HCT116 (cell line): ENCODE measurements at regions not wholly inside any gene's neighbourhood (a gene's known extent, or its start where the extent isn't known, plus 50 kb on each side); places are given as distances from the start of the nearest gene placed in this dataset.

Experiments used
- ATAC-seq: fragments of 200-7000 bp; cut with Tn5 transposase; 2 replicates; pipeline ENCODE4 v1.9.1; 2020; ENCODE audit warnings: mild to moderate bottlenecking, moderate library complexity
- BruUV-seq: library from RNA; stranded (reverse); fragments of 400-500 nt; replicated peaks from 2 replicates; lab custom pipeline; 2021; lab: Mats Ljungman, UMichigan
- CTCF ChIA-PET: fragments of 300-600 bp; sonication (Branson Sonifier 250); formaldehyde crosslinking; loops from one replicate; lab custom pipeline; 2021; ENCODE audit warnings: antibody characterized with exemption; lab: Charles Lee
- POLR2A ChIA-PET: fragments of 300-600, 350-600 bp; sonication (Branson Sonifier 250); formaldehyde crosslinking; loops from one replicate; lab custom pipeline; 2021; ENCODE audit warnings: antibody characterized with exemption; lab: Charles Lee
- RAD21 ChIA-PET, 2 experiments: fragments of 300-600 bp; sonication (Branson Sonifier 250); formaldehyde crosslinking; loops; one replicate each; lab custom pipeline; 2023; ENCODE audit warnings: low total read pairs in 2 of 2; ENCODE audit not compliant: uncharacterized antibody in 2 of 2, unreplicated experiment in 2 of 2, low non-redundant PET in 1 of 2; lab: Charles Lee
- DNase-seq: peaks from one replicate; pipeline ENCODE4 v3.0.0-alpha.2; 2010; ENCODE audit warnings: low read depth, low spot score
- H2AFZ ChIP-seq: fragments of 200-600 bp; shearing (Covaris generic), sonication (generic); 2 replicates; pipeline ENCODE4 v1.6.1; 2017; ENCODE audit warnings: low read depth, mixed run types, mixed read lengths, antibody characterized with exemption, low read length; ENCODE audit not compliant: poor library complexity, severe bottlenecking
- H3K27ac ChIP-seq: 2 replicates; pipeline ENCODE4 v1.5.1; 2012; ENCODE audit warnings: low read depth, low read length
- H3K27me3 ChIP-seq: fragments of 200-600 bp; sonication (generic); 2 replicates; pipeline ENCODE4 v1.6.1; 2016; ENCODE audit warnings: mixed run types, low read length, mixed read lengths; ENCODE audit not compliant: insufficient read depth
- H3K36me3 ChIP-seq, 2 experiments: fragments of 200-500 bp in 1 of 2; fragments of 200-600 bp in 1 of 2; sonication (Bioruptor generic) in 1 of 2; sonication (generic) in 1 of 2; 2 replicates each; pipeline versions ENCODE4 v1.5.1 to v1.6.1; 2014 to 2016; ENCODE audit warnings: low read length in 2 of 2, inconsistent platforms in 1 of 2, mixed read lengths in 1 of 2, mixed run types in 1 of 2; ENCODE audit not compliant: insufficient read depth in 2 of 2, control insufficient read depth in 1 of 2
- H3K4me1 ChIP-seq, 2 experiments: fragments of 200-600 bp in 1 of 2; sonication (generic) in 1 of 2; 2 replicates each; pipeline versions ENCODE4 v1.5.1 to v1.6.1; 2012 to 2017; ENCODE audit warnings: low read length in 2 of 2, inconsistent platforms in 1 of 2, mild to moderate bottlenecking in 1 of 2, mixed read lengths in 1 of 2, mixed run types in 1 of 2, moderate library complexity in 1 of 2; ENCODE audit not compliant: insufficient read depth in 2 of 2, control insufficient read depth in 1 of 2
- H3K4me2 ChIP-seq: fragments of 200-600 bp; sonication (generic); 2 replicates; pipeline ENCODE4 v1.6.1; 2017; ENCODE audit warnings: mixed run types, low read length, mixed read lengths
- H3K4me3 ChIP-seq, 2 experiments: fragments of 200-600 bp in 1 of 2; sonication (generic) in 1 of 2; replicated peaks in 1 of 2; 2 replicates each; pipeline ENCODE4 v1.5.1; 2011 to 2016; ENCODE audit warnings: low read length in 2 of 2, control low read depth in 1 of 2, low read depth in 1 of 2, mild to moderate bottlenecking in 1 of 2, mixed read lengths in 1 of 2, mixed run types in 1 of 2
- H3K79me2 ChIP-seq: fragments of 200-600 bp; sonication (generic); 2 replicates; pipeline ENCODE4 v1.6.1; 2017; ENCODE audit warnings: mild to moderate bottlenecking, mixed run types, low read length, moderate library complexity, mixed read lengths; ENCODE audit not compliant: insufficient read depth
- H3K9ac ChIP-seq: fragments of 200-600 bp; sonication (generic); 2 replicates; pipeline ENCODE4 v1.6.1; 2016; ENCODE audit warnings: low read length, mixed read lengths
- H3K9me2 ChIP-seq: fragments of 200-600 bp; sonication (generic), shearing (Covaris generic); 2 replicates; pipeline ENCODE4 v1.6.1; 2017; ENCODE audit warnings: mixed run types, mild to moderate bottlenecking, moderate library complexity; ENCODE audit not compliant: insufficient read depth
- H3K9me3 ChIP-seq, 2 experiments: fragments of 200-500 bp in 1 of 2; fragments of 200-600 bp in 1 of 2; sonication (Bioruptor generic) in 1 of 2; sonication (generic) in 1 of 2; 2 replicates each; pipeline ENCODE4 v1.6.1; 2014 to 2017; ENCODE audit warnings: low read length in 2 of 2, mixed read lengths in 2 of 2, inconsistent platforms in 1 of 2, low read depth in 1 of 2, mild to moderate bottlenecking in 1 of 2, mixed run types in 1 of 2, moderate library complexity in 1 of 2; ENCODE audit not compliant: control insufficient read depth in 1 of 2, insufficient read depth in 1 of 2
- H4K20me1 ChIP-seq: fragments of 200-600 bp; sonication (generic), shearing (Covaris generic); 2 replicates; pipeline ENCODE4 v1.6.1; 2017; ENCODE audit warnings: mixed run types, mild to moderate bottlenecking, moderate library complexity; ENCODE audit not compliant: insufficient read depth
- CBX3 ChIP-seq: IDR thresholded peaks from 2 replicates; pipeline ENCODE4 v1.6.1; 2012; ENCODE audit warnings: low read depth
- EZH2phosphoT487 ChIP-seq: fragments of 200-600 bp; IDR thresholded peaks from 2 replicates; pipeline ENCODE4 v1.6.1; 2018; ENCODE audit warnings: antibody characterized with exemption, borderline replicate concordance
- FOSL1 ChIP-seq: IDR thresholded peaks from 2 replicates; pipeline ENCODE4 v1.6.1; 2012; ENCODE audit warnings: low read depth
- JUND ChIP-seq: IDR thresholded peaks from 2 replicates; pipeline ENCODE4 v1.6.1; 2012
- POLR2A ChIP-seq: IDR thresholded peaks from 2 replicates; pipeline ENCODE4 v1.7.0; 2011; ENCODE audit warnings: borderline replicate concordance; ENCODE audit not compliant: insufficient read depth, insufficient read length; ENCODE audit errors: extremely low read depth
- POLR2AphosphoS5 ChIP-seq: IDR thresholded peaks from 2 replicates; pipeline ENCODE4 v1.6.1; 2011; ENCODE audit warnings: mild to moderate bottlenecking, low read depth, low read length, moderate library complexity
- SIN3A ChIP-seq: IDR thresholded peaks from 2 replicates; pipeline ENCODE4 v1.6.1; 2012; ENCODE audit warnings: low read depth
- SP1 ChIP-seq: IDR thresholded peaks from 2 replicates; pipeline ENCODE4 v1.6.1; 2012; ENCODE audit warnings: low read depth
- ZFX ChIP-seq: fragments of 450-650 bp; IDR thresholded peaks from 2 replicates; pipeline ENCODE4 v1.6.1; 2017
- ZNF274 ChIP-seq: fragments of 200-500 bp; sonication (Bioruptor generic); IDR thresholded peaks from 2 replicates; pipeline ENCODE4 v1.6.1; 2014; ENCODE audit warnings: mild to moderate bottlenecking, low read depth, low read length, inconsistent platforms
- intact Hi-C: fragments of 100-400 bp; cut with micrococcal nuclease; formaldehyde crosslinking; loops from 2 replicates; pipeline ENCODE4 v1.10.0; 2022
- TF ChIP-seq, protein P1 (sequence below): IDR thresholded peaks from 2 replicates; pipeline ENCODE4 v1.6.1; 2011; ENCODE audit warnings: mild to moderate bottlenecking, low read length, moderate library complexity; ENCODE audit not compliant: insufficient replicate concordance; ENCODE audit errors: extremely low read depth
- TF ChIP-seq, protein P2 (sequence below): IDR thresholded peaks from 2 replicates; pipeline ENCODE4 v1.6.1; 2012
- TF ChIP-seq, protein P3 (sequence below), 3 experiments: fragments of 200-600 bp in 1 of 3; sonication (generic) in 1 of 3; IDR thresholded peaks in 2 of 3; conservative IDR thresholded peaks in 1 of 3; 2 replicates each; pipeline ENCODE4 v1.5.1; 2012 to 2017; ENCODE audit warnings: low read depth in 2 of 3, low read length in 2 of 3, antibody characterized with exemption in 1 of 3, borderline replicate concordance in 1 of 3, control low read depth in 1 of 3, mild to moderate bottlenecking in 1 of 3, mixed read lengths in 1 of 3, mixed run types in 1 of 3, moderate library complexity in 1 of 3; ENCODE audit not compliant: insufficient read depth in 1 of 3
- TF ChIP-seq, protein P4 (sequence below): IDR thresholded peaks from 2 replicates; pipeline ENCODE4 v1.6.1; 2012

DNA sequence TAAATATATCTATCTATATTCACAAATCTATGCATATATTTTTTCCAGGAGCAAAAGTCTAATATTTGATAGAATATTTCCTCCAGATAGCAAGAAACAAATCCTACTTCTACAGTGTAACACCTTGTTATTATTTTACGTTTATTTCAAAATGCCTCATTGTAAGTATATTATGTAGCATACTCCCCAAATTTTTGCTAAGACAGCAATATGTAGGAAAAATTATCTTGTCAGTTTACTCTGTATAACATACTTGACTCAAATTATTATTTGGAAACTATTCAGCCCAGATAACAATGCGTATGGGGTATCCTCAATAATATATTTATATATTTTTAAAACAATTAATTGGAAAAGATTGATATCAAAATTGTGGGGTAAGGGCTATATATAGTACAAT lies 313.2 kb downstream of the NR4A2 start:
- TF ChIP-seq EZH2phosphoT487 (no peak), POLR2AphosphoS5 (no peak)
- TF ChIP-seq, protein P1, sequence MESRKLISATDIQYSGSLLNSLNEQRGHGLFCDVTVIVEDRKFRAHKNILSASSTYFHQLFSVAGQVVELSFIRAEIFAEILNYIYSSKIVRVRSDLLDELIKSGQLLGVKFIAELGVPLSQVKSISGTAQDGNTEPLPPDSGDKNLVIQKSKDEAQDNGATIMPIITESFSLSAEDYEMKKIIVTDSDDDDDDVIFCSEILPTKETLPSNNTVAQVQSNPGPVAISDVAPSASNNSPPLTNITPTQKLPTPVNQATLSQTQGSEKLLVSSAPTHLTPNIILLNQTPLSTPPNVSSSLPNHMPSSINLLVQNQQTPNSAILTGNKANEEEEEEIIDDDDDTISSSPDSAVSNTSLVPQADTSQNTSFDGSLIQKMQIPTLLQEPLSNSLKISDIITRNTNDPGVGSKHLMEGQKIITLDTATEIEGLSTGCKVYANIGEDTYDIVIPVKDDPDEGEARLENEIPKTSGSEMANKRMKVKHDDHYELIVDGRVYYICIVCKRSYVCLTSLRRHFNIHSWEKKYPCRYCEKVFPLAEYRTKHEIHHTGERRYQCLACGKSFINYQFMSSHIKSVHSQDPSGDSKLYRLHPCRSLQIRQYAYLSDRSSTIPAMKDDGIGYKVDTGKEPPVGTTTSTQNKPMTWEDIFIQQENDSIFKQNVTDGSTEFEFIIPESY: no peak
- Histone ChIP-seq H3K4me3 (no peak overlapping the region), H3K9me3 (no peaks in the 10 kb centered on the region), H3K79me2 (no peaks in the 10 kb centered on the region), H3K4me1 (peaks cover 4 to 12% of the 10 kb centered on the region in 2 experiments; a peak in 3 of 4 replicates), H3K4me2 (no peak overlapping the region), H3K9me2 (no peaks in the 10 kb centered on the region), H3K9ac (no peak overlapping the region), H3K36me3 (no peaks in the 10 kb centered on the region), H2AFZ (no peak overlapping the region), H3K27me3 (no peaks in the 10 kb centered on the region), H4K20me1 (no peaks in the 10 kb centered on the region), H3K27ac (no peak overlapping the region)
- no peak for DNase-seq
- ChIA-PET CTCF (no interaction called here), POLR2A (no interaction called here), RAD21 (no interaction called here)
- no TSS peak for BruUV-seq
- intact Hi-C loops: no loop called here
- no peak for ATAC-seq

DNA sequence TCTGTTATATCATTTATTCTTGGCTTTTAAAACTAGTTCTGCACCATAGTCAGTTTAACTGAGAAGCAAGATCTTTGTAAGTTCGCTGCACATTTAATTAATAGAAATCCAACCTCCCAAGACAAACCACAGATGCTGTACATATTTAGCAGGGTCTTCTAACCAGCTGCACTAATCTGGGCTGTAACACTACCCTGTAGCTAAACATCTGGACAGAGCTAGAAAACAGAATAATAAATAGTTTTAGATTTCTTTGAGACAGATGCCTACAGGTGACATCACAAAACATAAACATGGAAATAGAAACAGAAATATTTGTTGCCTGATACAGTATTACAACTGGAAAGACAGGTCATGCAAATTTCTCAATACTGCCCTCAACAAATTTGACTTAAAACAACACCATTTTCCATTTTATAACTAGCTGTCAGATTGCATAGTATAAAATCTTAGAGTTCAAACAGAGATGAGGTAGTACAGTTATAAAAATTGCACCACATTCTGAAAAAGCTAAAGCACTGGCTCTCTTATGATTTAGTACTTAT lies 315.1 kb downstream of the NR4A2 start:
- H2AFZ ChIP-seq: no peak overlapping the region
- intact Hi-C loops: no loop called here
- no peaks in the 10 kb centered on the region for H3K36me3 ChIP-seq
- CTCF ChIA-PET: no interaction called here
- H3K4me3 ChIP-seq: no peak overlapping the region
- no peaks in the 10 kb centered on the region for H4K20me1 ChIP-seq
- no peaks in the 10 kb centered on the region for H3K79me2 ChIP-seq
- no peak overlapping the region for H3K27ac ChIP-seq
- H3K9me3 ChIP-seq: no peaks in the 10 kb centered on the region
- BruUV-seq: no TSS peak
- H3K4me2 ChIP-seq: no peak overlapping the region
- H3K27me3 ChIP-seq: no peaks in the 10 kb centered on the region
- RAD21 ChIA-PET: no interaction called here
- POLR2A ChIA-PET: no interaction called here
- H3K4me1 ChIP-seq: peaks cover 4 to 12% of the 10 kb centered on the region in 2 experiments; a peak in 3 of 4 replicates
- H3K9ac ChIP-seq: no peak overlapping the region
- DNase-seq: no peak
- ATAC-seq: no peak
- H3K9me2 ChIP-seq: no peaks in the 10 kb centered on the region
- TF ChIP-seq POLR2A (no peak), SP1 (no peak), JUND (no peak), ZFX (no peak), POLR2AphosphoS5 (no peak), FOSL1 (no peak), ZNF274 (no peak), CBX3 (no peak), SIN3A (no peak), EZH2phosphoT487 (no peak)
- TF ChIP-seq, protein P2, sequence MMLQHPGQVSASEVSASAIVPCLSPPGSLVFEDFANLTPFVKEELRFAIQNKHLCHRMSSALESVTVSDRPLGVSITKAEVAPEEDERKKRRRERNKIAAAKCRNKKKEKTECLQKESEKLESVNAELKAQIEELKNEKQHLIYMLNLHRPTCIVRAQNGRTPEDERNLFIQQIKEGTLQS: no peak
- TF ChIP-seq, protein P1: no peak
- TF ChIP-seq, protein P3, sequence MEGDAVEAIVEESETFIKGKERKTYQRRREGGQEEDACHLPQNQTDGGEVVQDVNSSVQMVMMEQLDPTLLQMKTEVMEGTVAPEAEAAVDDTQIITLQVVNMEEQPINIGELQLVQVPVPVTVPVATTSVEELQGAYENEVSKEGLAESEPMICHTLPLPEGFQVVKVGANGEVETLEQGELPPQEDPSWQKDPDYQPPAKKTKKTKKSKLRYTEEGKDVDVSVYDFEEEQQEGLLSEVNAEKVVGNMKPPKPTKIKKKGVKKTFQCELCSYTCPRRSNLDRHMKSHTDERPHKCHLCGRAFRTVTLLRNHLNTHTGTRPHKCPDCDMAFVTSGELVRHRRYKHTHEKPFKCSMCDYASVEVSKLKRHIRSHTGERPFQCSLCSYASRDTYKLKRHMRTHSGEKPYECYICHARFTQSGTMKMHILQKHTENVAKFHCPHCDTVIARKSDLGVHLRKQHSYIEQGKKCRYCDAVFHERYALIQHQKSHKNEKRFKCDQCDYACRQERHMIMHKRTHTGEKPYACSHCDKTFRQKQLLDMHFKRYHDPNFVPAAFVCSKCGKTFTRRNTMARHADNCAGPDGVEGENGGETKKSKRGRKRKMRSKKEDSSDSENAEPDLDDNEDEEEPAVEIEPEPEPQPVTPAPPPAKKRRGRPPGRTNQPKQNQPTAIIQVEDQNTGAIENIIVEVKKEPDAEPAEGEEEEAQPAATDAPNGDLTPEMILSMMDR (IDR thresholded peaks at IDR 0.05 in 2 of 3, conservative IDR thresholded peaks at IDR 0.05 in 1 of 3; ENCODE audit: borderline replicate concordance in 1 of 3, insufficient read depth in 1 of 3, low read depth in 2 of 3, low read length in 2 of 3): no peak
- TF ChIP-seq, protein P4, sequence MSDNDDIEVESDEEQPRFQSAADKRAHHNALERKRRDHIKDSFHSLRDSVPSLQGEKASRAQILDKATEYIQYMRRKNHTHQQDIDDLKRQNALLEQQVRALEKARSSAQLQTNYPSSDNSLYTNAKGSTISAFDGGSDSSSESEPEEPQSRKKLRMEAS: no peak
